ENCODE measurements at regions not wholly inside any gene's neighbourhood (a gene's known extent, or its start where the extent isn't known, plus 50 kb on each side); places are given as distances from the start of the nearest gene placed in this dataset.

DNA sequence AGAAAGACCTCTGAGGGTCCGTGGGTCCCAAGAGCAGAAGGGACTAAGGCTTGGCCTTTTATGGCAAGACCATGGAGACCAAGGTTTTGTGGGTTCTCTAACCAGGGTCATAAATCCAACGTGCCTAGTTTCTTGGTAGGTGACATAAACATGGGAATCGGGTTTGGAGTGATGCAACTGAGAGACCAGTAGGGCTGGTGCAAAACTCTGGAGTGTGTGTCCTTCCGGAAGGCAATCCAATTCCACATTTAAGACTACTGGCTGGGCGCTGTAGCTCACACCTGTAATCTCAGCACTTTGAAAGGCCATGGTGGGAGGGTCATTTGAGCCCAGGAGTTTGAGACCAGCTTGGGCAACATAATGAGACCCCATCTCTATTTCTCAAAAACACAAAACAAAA is 116.5 kb upstream of the ARG1 start:
- H3K4me3 ChIP-seq (ENCODE audit: low read length in 3 of 3), result no peak overlapping the region
- no peaks in the 10 kb centered on the region for H3K36me3 ChIP-seq (ENCODE audit: control insufficient read depth in 2 of 3, insufficient read depth in 3 of 3, low read length in 3 of 3)
- DNase-seq (no peak), FAIRE-seq (no peak)
- H3K9me3 ChIP-seq (ENCODE audit: control insufficient read depth in 2 of 3, insufficient read depth in 1 of 3, low read length in 3 of 3), result no peaks in the 10 kb centered on the region
- TF ChIP-seq, protein P1, sequence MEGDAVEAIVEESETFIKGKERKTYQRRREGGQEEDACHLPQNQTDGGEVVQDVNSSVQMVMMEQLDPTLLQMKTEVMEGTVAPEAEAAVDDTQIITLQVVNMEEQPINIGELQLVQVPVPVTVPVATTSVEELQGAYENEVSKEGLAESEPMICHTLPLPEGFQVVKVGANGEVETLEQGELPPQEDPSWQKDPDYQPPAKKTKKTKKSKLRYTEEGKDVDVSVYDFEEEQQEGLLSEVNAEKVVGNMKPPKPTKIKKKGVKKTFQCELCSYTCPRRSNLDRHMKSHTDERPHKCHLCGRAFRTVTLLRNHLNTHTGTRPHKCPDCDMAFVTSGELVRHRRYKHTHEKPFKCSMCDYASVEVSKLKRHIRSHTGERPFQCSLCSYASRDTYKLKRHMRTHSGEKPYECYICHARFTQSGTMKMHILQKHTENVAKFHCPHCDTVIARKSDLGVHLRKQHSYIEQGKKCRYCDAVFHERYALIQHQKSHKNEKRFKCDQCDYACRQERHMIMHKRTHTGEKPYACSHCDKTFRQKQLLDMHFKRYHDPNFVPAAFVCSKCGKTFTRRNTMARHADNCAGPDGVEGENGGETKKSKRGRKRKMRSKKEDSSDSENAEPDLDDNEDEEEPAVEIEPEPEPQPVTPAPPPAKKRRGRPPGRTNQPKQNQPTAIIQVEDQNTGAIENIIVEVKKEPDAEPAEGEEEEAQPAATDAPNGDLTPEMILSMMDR (IDR thresholded peaks at IDR 0.05; ENCODE audit: borderline replicate concordance, extremely low read depth, insufficient read depth), result no peak
- H3K27me3 ChIP-seq (ENCODE audit: control insufficient read depth, insufficient read depth, low read length), result no peaks in the 10 kb centered on the region
- no peaks in the 10 kb centered on the region for H3K4me1 ChIP-seq (ENCODE audit: control insufficient read depth in 2 of 3, insufficient read depth in 2 of 3, low read depth in 1 of 3, low read length in 3 of 3)
- no peak overlapping the region for H3K27ac ChIP-seq (ENCODE audit: low read depth in 2 of 2, low read length in 2 of 2)
- intact Hi-C loops (cut with DNase I), result no loop called here
- no peak overlapping the region for H3K9ac ChIP-seq (ENCODE audit: low read length in 3 of 3)

GRCh38 chr6:131459005-131459404 is 114.0 kb upstream of the ARG1 start:
- no peak for DNase-seq
- Histone ChIP-seq H3K36me3 (ENCODE audit: control insufficient read depth in 2 of 3, insufficient read depth in 3 of 3, low read length in 3 of 3) (no peaks in the 10 kb centered on the region), H3K4me3 (ENCODE audit: low read length in 3 of 3) (no peak overlapping the region), H3K4me1 (ENCODE audit: control insufficient read depth in 2 of 3, insufficient read depth in 2 of 3, low read depth in 1 of 3, low read length in 3 of 3) (no peaks in the 10 kb centered on the region), H3K9me3 (ENCODE audit: control insufficient read depth in 2 of 3, insufficient read depth in 1 of 3, low read length in 3 of 3) (no peaks in the 10 kb centered on the region), H3K9ac (ENCODE audit: low read length in 3 of 3) (no peak overlapping the region), H3K27me3 (ENCODE audit: control insufficient read depth, insufficient read depth, low read length) (no peaks in the 10 kb centered on the region), H3K27ac (ENCODE audit: low read depth in 2 of 2, low read length in 2 of 2) (no peak overlapping the region)
- intact Hi-C loops (cut with DNase I), result no loop called here
- FAIRE-seq, result no peak
- TF ChIP-seq, protein P1 (IDR thresholded peaks at IDR 0.05; ENCODE audit: borderline replicate concordance, extremely low read depth, insufficient read depth), result no peak

DNA sequence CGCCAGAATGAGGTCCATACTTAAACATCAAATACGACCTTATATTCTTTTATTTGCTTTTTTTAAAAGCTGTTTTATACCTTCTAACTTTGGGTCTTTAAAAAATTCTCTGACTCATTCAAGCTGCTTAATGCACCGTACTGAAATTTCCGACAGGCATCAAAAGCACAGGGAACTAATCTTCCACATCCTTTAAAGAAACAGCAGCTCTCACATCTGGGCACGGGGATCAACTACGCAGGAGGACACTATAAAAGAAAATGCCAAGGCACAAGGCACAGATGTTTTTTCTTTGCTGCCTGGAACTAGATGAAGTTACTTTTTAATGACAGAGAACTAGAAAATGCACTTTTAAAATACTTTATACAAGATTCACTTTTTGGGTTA is 112.4 kb upstream of the ARG1 start:
- no peaks in the 10 kb centered on the region for H3K27me3 ChIP-seq (ENCODE audit: control insufficient read depth, insufficient read depth, low read length)
- no peak for FAIRE-seq
- peak in 2 of 5 donors; percentile 6 to 12 for DNase-seq
- intact Hi-C loops (cut with DNase I), result no loop called here
- no peak overlapping the region for H3K27ac ChIP-seq (ENCODE audit: low read depth in 2 of 2, low read length in 2 of 2)
- no peaks in the 10 kb centered on the region for H3K4me1 ChIP-seq (ENCODE audit: control insufficient read depth in 2 of 3, insufficient read depth in 2 of 3, low read depth in 1 of 3, low read length in 3 of 3)
- no peaks in the 10 kb centered on the region for H3K36me3 ChIP-seq (ENCODE audit: control insufficient read depth in 2 of 3, insufficient read depth in 3 of 3, low read length in 3 of 3)
- no peak overlapping the region for H3K4me3 ChIP-seq (ENCODE audit: low read length in 3 of 3)
- TF ChIP-seq, protein P1 (IDR thresholded peaks at IDR 0.05; ENCODE audit: borderline replicate concordance, extremely low read depth, insufficient read depth), result no peak
- no peaks in the 10 kb centered on the region for H3K9me3 ChIP-seq (ENCODE audit: control insufficient read depth in 2 of 3, insufficient read depth in 1 of 3, low read length in 3 of 3)
- H3K9ac ChIP-seq (ENCODE audit: low read length in 3 of 3), result no peak overlapping the region

DNA sequence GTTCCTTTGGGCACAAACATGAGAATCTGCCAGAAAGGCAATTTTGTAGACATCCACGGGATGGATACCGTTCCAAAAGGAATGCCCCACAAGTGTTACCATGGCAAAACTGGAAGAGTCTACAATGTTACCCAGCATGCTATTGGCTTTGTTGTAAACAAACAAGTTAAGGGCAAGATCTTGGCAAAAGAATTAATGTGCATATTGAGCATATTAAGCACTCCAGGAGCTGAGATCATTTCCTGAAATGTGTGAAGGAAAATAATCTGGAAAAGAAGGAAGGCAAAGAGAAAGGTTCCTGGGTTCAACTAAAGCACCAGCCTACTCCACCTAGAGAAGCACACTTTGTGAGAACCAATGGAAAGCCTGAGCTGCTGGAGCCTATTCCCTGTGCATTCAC is 103.9 kb upstream of the ARG1 start:
- H3K4me3 ChIP-seq (ENCODE audit: low read length in 3 of 3), result no peak overlapping the region
- no peak overlapping the region for H3K27ac ChIP-seq (ENCODE audit: low read depth in 2 of 2, low read length in 2 of 2)
- no peaks in the 10 kb centered on the region for H3K9me3 ChIP-seq (ENCODE audit: control insufficient read depth in 2 of 3, insufficient read depth in 1 of 3, low read length in 3 of 3)
- no peak overlapping the region for H3K9ac ChIP-seq (ENCODE audit: low read length in 3 of 3)
- H3K27me3 ChIP-seq (ENCODE audit: control insufficient read depth, insufficient read depth, low read length), result no peaks in the 10 kb centered on the region
- TF ChIP-seq, protein P1 (IDR thresholded peaks at IDR 0.05; ENCODE audit: borderline replicate concordance, extremely low read depth, insufficient read depth), result no peak
- DNase-seq (no peak), FAIRE-seq (no peak)
- H3K36me3 ChIP-seq (ENCODE audit: control insufficient read depth in 2 of 3, insufficient read depth in 3 of 3, low read length in 3 of 3), result no peaks in the 10 kb centered on the region
- intact Hi-C loops (cut with DNase I), result no loop called here
- no peaks in the 10 kb centered on the region for H3K4me1 ChIP-seq (ENCODE audit: control insufficient read depth in 2 of 3, insufficient read depth in 2 of 3, low read depth in 1 of 3, low read length in 3 of 3)
